ENCODE measurements at regions not wholly inside any gene's neighbourhood (a gene's known extent, or its start where the extent isn't known, plus 50 kb on each side); places are given as distances from the start of the nearest gene placed in this dataset.

- in situ Hi-C loops (cut with MboI; ENCODE audit: low pct_unique_long_range_greater_than_20kb, low sequenced_read_pairs) = no loop called here
- DNase-seq = no peak
Measured at GRCh38 chr12:98274430-98275130, 240.8 kb upstream of the TMPO start.

GRCh38 chr12:98275131-98275475 is 240.3 kb upstream of the TMPO start:
- in situ Hi-C loops (cut with MboI; ENCODE audit: low pct_unique_long_range_greater_than_20kb, low sequenced_read_pairs) = no loop called here
- no peak for DNase-seq

- no peak for DNase-seq
- in situ Hi-C loops (cut with MboI; ENCODE audit: low pct_unique_long_range_greater_than_20kb, low sequenced_read_pairs) = no loop called here
Measured at GRCh38 chr12:98280152-98280551, 235.2 kb upstream of the TMPO start.

GRCh38 chr12:98280621-98281020 is 234.8 kb upstream of the TMPO start:
- DNase-seq = no peak
- in situ Hi-C loops (cut with MboI; ENCODE audit: low pct_unique_long_range_greater_than_20kb, low sequenced_read_pairs) = no loop called here

- in situ Hi-C loops (cut with MboI; ENCODE audit: low pct_unique_long_range_greater_than_20kb, low sequenced_read_pairs) = no loop called here
- no peak for DNase-seq
Measured at GRCh38 chr12:98291828-98292227, 223.6 kb upstream of the TMPO start.

GRCh38 chr12:98294051-98294805 is 221.2 kb upstream of the TMPO start:
- in situ Hi-C loops (cut with MboI; ENCODE audit: low pct_unique_long_range_greater_than_20kb, low sequenced_read_pairs) = no loop called here
- DNase-seq = no peak

GRCh38 chr12:98295681-98296080 is 219.7 kb upstream of the TMPO start:
- no peak for DNase-seq
- in situ Hi-C loops (cut with MboI; ENCODE audit: low pct_unique_long_range_greater_than_20kb, low sequenced_read_pairs) = no loop called here

- in situ Hi-C loops (cut with MboI; ENCODE audit: low pct_unique_long_range_greater_than_20kb, low sequenced_read_pairs) = no loop called here
Measured at GRCh38 chr12:98296462-98297079, 218.8 kb upstream of the TMPO start.

GRCh38 chr12:98297538-98297937 is 217.9 kb upstream of the TMPO start:
- in situ Hi-C loops (cut with MboI; ENCODE audit: low pct_unique_long_range_greater_than_20kb, low sequenced_read_pairs) = no loop called here
- no peak for DNase-seq

More at GRCh38 chr12:98296462-98297079, 218.8 kb upstream of the TMPO start:
- DNase-seq = peak; percentile 3

- in situ Hi-C loops (cut with MboI; ENCODE audit: low pct_unique_long_range_greater_than_20kb, low sequenced_read_pairs) = no loop called here
- DNase-seq = no peak
Measured at GRCh38 chr12:98308141-98308540, 207.2 kb upstream of the TMPO start.

GRCh38 chr12:98317939-98318899 is 197.2 kb upstream of the TMPO start:
- in situ Hi-C loops (cut with MboI; ENCODE audit: low pct_unique_long_range_greater_than_20kb, low sequenced_read_pairs) = no loop called here
- no peak for DNase-seq

GRCh38 chr12:98319716-98320425 is 195.5 kb upstream of the TMPO start:
- in situ Hi-C loops (cut with MboI; ENCODE audit: low pct_unique_long_range_greater_than_20kb, low sequenced_read_pairs) = no loop called here
- DNase-seq = no peak

- DNase-seq = no peak
- in situ Hi-C loops (cut with MboI; ENCODE audit: low pct_unique_long_range_greater_than_20kb, low sequenced_read_pairs) = no loop called here
Measured at GRCh38 chr12:98325003-98325402, 190.4 kb upstream of the TMPO start.

- in situ Hi-C loops (cut with MboI; ENCODE audit: low pct_unique_long_range_greater_than_20kb, low sequenced_read_pairs) = no loop called here
- no peak for DNase-seq
Measured at GRCh38 chr12:98328467-98328866, 186.9 kb upstream of the TMPO start.

GRCh38 chr12:98329589-98329988 is 185.8 kb upstream of the TMPO start:
- in situ Hi-C loops (cut with MboI; ENCODE audit: low pct_unique_long_range_greater_than_20kb, low sequenced_read_pairs) = no loop called here
- no peak for DNase-seq

GRCh38 chr12:98332642-98333041 is 182.7 kb upstream of the TMPO start:
- in situ Hi-C loops (cut with MboI; ENCODE audit: low pct_unique_long_range_greater_than_20kb, low sequenced_read_pairs) = no loop called here
- peak; percentile 3 for DNase-seq

- DNase-seq = no peak
- in situ Hi-C loops (cut with MboI; ENCODE audit: low pct_unique_long_range_greater_than_20kb, low sequenced_read_pairs) = no loop called here
Measured at GRCh38 chr12:98334768-98335167, 180.6 kb upstream of the TMPO start.

- in situ Hi-C loops (cut with MboI; ENCODE audit: low pct_unique_long_range_greater_than_20kb, low sequenced_read_pairs) = no loop called here
- no peak for DNase-seq
Measured at GRCh38 chr12:98341026-98341425, 174.4 kb upstream of the TMPO start.

GRCh38 chr12:98341732-98342131 is 173.7 kb upstream of the TMPO start:
- in situ Hi-C loops (cut with MboI; ENCODE audit: low pct_unique_long_range_greater_than_20kb, low sequenced_read_pairs) = no loop called here

More at GRCh38 chr12:98341732-98342131, 173.7 kb upstream of the TMPO start:
- DNase-seq = no peak

All from KBM-7 (cell line).